ENCODE measurements at regions not wholly inside any gene's neighbourhood (a gene's known extent, or its start where the extent isn't known, plus 50 kb on each side); places are given as distances from the start of the nearest gene placed in this dataset.
"Not testable (repeated sequence)": the region's sequence is repeated elsewhere in the genome, so short reads cannot be mapped to it uniquely, and the experiment has no call there.

- H3K14ac ChIP-seq (ENCODE audit: low read length); H3K27me3 ChIP-seq (ENCODE audit: control insufficient read depth in 3 of 3, insufficient read depth in 3 of 3, low read depth in 1 of 3, low read length in 3 of 3); DNase-seq (ENCODE audit: low spot score); H2AFZ ChIP-seq (ENCODE audit: low read length); H3K4ac ChIP-seq (ENCODE audit: low read length); H2AK5ac ChIP-seq (ENCODE audit: low read depth, low read length); H2BK15ac ChIP-seq (ENCODE audit: low read length); H3K4me2 ChIP-seq (ENCODE audit: insufficient read depth, low read length, poor library complexity, severe bottlenecking); H4K8ac ChIP-seq (ENCODE audit: low read depth, low read length); H3K27ac ChIP-seq (replicated peaks; ENCODE audit: low read length); H3K4me3 ChIP-seq (ENCODE audit: low read length in 2 of 2); H3K23ac ChIP-seq (ENCODE audit: low read depth, low read length, poor library complexity); H3K79me1 ChIP-seq (ENCODE audit: low read depth, low read length); H3K36me3 ChIP-seq (replicated peaks in 1 of 2; ENCODE audit: control insufficient read depth in 2 of 2, insufficient read depth in 2 of 2, low read length in 2 of 2); H3K4me1 ChIP-seq (ENCODE audit: control insufficient read depth in 2 of 2, insufficient read depth in 1 of 2, low read depth in 1 of 2, low read length in 2 of 2); H3K18ac ChIP-seq (ENCODE audit: low read length); H4K91ac ChIP-seq (ENCODE audit: low read depth, low read length, poor library complexity); H3K9ac ChIP-seq (ENCODE audit: low read depth, low read length, poor library complexity); H2BK12ac ChIP-seq (ENCODE audit: low read length); H3K9me3 ChIP-seq (replicated peaks in 1 of 2; ENCODE audit: control insufficient read depth in 2 of 2, insufficient read depth in 1 of 2, low read depth in 1 of 2, low read length in 2 of 2); H2BK120ac ChIP-seq (ENCODE audit: low read depth, low read length); H2BK5ac ChIP-seq (ENCODE audit: low read length): not testable (repeated sequence)
- no CpG with 5 or more reads among the region's 3 CpGs for WGBS, 2 donors (ENCODE audit: extremely low coverage in 2 of 2, insufficient read length in 2 of 2, insufficient replicate concordance in 1 of 2)
Observed at GRCh38 chr4:184918799-184919198, 93.0 kb upstream of the ACSL1 start.

- no peak overlapping the region for H4K8ac ChIP-seq (ENCODE audit: low read depth, low read length)
- no peak for DNase-seq (ENCODE audit: low spot score)
- H3K27me3 ChIP-seq (ENCODE audit: control insufficient read depth in 3 of 3, insufficient read depth in 3 of 3, low read depth in 1 of 3, low read length in 3 of 3) = no peaks in the 10 kb centered on the region
- no peak overlapping the region for H2BK5ac ChIP-seq (ENCODE audit: low read length)
- H3K23ac ChIP-seq (ENCODE audit: low read depth, low read length, poor library complexity) = no peak overlapping the region
- no peak overlapping the region for H3K18ac ChIP-seq (ENCODE audit: low read length)
- H3K27ac ChIP-seq (replicated peaks; ENCODE audit: low read length) = no peak overlapping the region
- no peak overlapping the region for H3K4me2 ChIP-seq (ENCODE audit: insufficient read depth, low read length, poor library complexity, severe bottlenecking)
- peaks cover 0 to 2% of the 10 kb centered on the region in 2 donors for H3K36me3 ChIP-seq (replicated peaks in 1 of 2; ENCODE audit: control insufficient read depth in 2 of 2, insufficient read depth in 2 of 2, low read length in 2 of 2)
- WGBS, 2 donors (ENCODE audit: extremely low coverage in 2 of 2, insufficient read length in 2 of 2, insufficient replicate concordance in 1 of 2) = no CpG with 5 or more reads among the region's 4 CpGs
- no peak overlapping the region for H3K4ac ChIP-seq (ENCODE audit: low read length)
- no peak overlapping the region for H3K14ac ChIP-seq (ENCODE audit: low read length)
- H3K4me1 ChIP-seq (ENCODE audit: control insufficient read depth in 2 of 2, insufficient read depth in 1 of 2, low read depth in 1 of 2, low read length in 2 of 2) = no peaks in the 10 kb centered on the region
- no peak overlapping the region for H2AK5ac ChIP-seq (ENCODE audit: low read depth, low read length)
- no peak overlapping the region for H3K9ac ChIP-seq (ENCODE audit: low read depth, low read length, poor library complexity)
- no peak overlapping the region for H2AFZ ChIP-seq (ENCODE audit: low read length)
- no peak overlapping the region for H3K4me3 ChIP-seq (ENCODE audit: low read length in 2 of 2)
- H4K91ac ChIP-seq (ENCODE audit: low read depth, low read length, poor library complexity) = no peak overlapping the region
- H3K79me1 ChIP-seq (ENCODE audit: low read depth, low read length) = no peaks in the 10 kb centered on the region
- H2BK12ac ChIP-seq (ENCODE audit: low read length) = no peak overlapping the region
- H2BK120ac ChIP-seq (ENCODE audit: low read depth, low read length) = no peak overlapping the region
- no peak overlapping the region for H2BK15ac ChIP-seq (ENCODE audit: low read length)
- peaks cover 0 to 2% of the 10 kb centered on the region in 2 donors for H3K9me3 ChIP-seq (replicated peaks in 1 of 2; ENCODE audit: control insufficient read depth in 2 of 2, insufficient read depth in 1 of 2, low read depth in 1 of 2, low read length in 2 of 2)
Observed at GRCh38 chr4:184921456-184921855, 95.7 kb upstream of the ACSL1 start.

GRCh38 chr4:184922301-184922700 is 96.0 kb upstream of the HELT start:
- Histone ChIP-seq H3K4me2 (ENCODE audit: insufficient read depth, low read length, poor library complexity, severe bottlenecking) (no peak overlapping the region), H2BK15ac (ENCODE audit: low read length) (no peak overlapping the region), H4K91ac (ENCODE audit: low read depth, low read length, poor library complexity) (no peak overlapping the region), H3K4me1 (ENCODE audit: control insufficient read depth in 2 of 2, insufficient read depth in 1 of 2, low read depth in 1 of 2, low read length in 2 of 2) (no peaks in the 10 kb centered on the region), H4K8ac (ENCODE audit: low read depth, low read length) (no peak overlapping the region), H3K79me1 (ENCODE audit: low read depth, low read length) (no peaks in the 10 kb centered on the region), H3K18ac (ENCODE audit: low read length) (no peak overlapping the region), H3K4ac (ENCODE audit: low read length) (no peak overlapping the region), H3K36me3 (replicated peaks in 1 of 2; ENCODE audit: control insufficient read depth in 2 of 2, insufficient read depth in 2 of 2, low read length in 2 of 2) (peaks cover 0 to 2% of the 10 kb centered on the region in 2 donors), H2AFZ (ENCODE audit: low read length) (no peak overlapping the region), H2BK120ac (ENCODE audit: low read depth, low read length) (no peak overlapping the region), H3K9me3 (replicated peaks in 1 of 2; ENCODE audit: control insufficient read depth in 2 of 2, insufficient read depth in 1 of 2, low read depth in 1 of 2, low read length in 2 of 2) (peaks cover 0 to 2% of the 10 kb centered on the region in 2 donors), H3K4me3 (ENCODE audit: low read length in 2 of 2) (peak overlapping the region in 1 of 2 donors; percentile 64), H3K14ac (ENCODE audit: low read length) (no peak overlapping the region), H3K23ac (ENCODE audit: low read depth, low read length, poor library complexity) (no peak overlapping the region), H3K27me3 (ENCODE audit: control insufficient read depth in 3 of 3, insufficient read depth in 3 of 3, low read depth in 1 of 3, low read length in 3 of 3) (no peaks in the 10 kb centered on the region), H2AK5ac (ENCODE audit: low read depth, low read length) (no peak overlapping the region), H2BK5ac (ENCODE audit: low read length) (no peak overlapping the region), H3K27ac (replicated peaks; ENCODE audit: low read length) (no peak overlapping the region), H3K9ac (ENCODE audit: low read depth, low read length, poor library complexity) (no peak overlapping the region), H2BK12ac (ENCODE audit: low read length) (no peak overlapping the region)
- DNase-seq (ENCODE audit: low spot score) = no peak
- no CpG with 5 or more reads among the region's 3 CpGs for WGBS, 2 donors (ENCODE audit: extremely low coverage in 2 of 2, insufficient read length in 2 of 2, insufficient replicate concordance in 1 of 2)

GRCh38 chr4:184924516-184924915 is 93.8 kb upstream of the HELT start:
- no CpG with 5 or more reads among the region's 2 CpGs for WGBS, 2 donors (ENCODE audit: extremely low coverage in 2 of 2, insufficient read length in 2 of 2, insufficient replicate concordance in 1 of 2)
- Histone ChIP-seq H2BK15ac (ENCODE audit: low read length) (no peak overlapping the region), H4K8ac (ENCODE audit: low read depth, low read length) (no peak overlapping the region), H2AK5ac (ENCODE audit: low read depth, low read length) (no peak overlapping the region), H3K27ac (replicated peaks; ENCODE audit: low read length) (no peak overlapping the region), H3K9me3 (replicated peaks in 1 of 2; ENCODE audit: control insufficient read depth in 2 of 2, insufficient read depth in 1 of 2, low read depth in 1 of 2, low read length in 2 of 2) (peaks cover 0 to 2% of the 10 kb centered on the region in 2 donors), H3K9ac (ENCODE audit: low read depth, low read length, poor library complexity) (no peak overlapping the region), H2AFZ (ENCODE audit: low read length) (no peak overlapping the region), H3K14ac (ENCODE audit: low read length) (no peak overlapping the region), H3K23ac (ENCODE audit: low read depth, low read length, poor library complexity) (no peak overlapping the region), H3K4me3 (ENCODE audit: low read length in 2 of 2) (no peak overlapping the region), H2BK12ac (ENCODE audit: low read length) (no peak overlapping the region), H3K36me3 (replicated peaks in 1 of 2; ENCODE audit: control insufficient read depth in 2 of 2, insufficient read depth in 2 of 2, low read length in 2 of 2) (peaks cover 0 to 2% of the 10 kb centered on the region in 2 donors), H4K91ac (ENCODE audit: low read depth, low read length, poor library complexity) (no peak overlapping the region), H3K27me3 (ENCODE audit: control insufficient read depth in 3 of 3, insufficient read depth in 3 of 3, low read depth in 1 of 3, low read length in 3 of 3) (no peaks in the 10 kb centered on the region), H3K4ac (ENCODE audit: low read length) (no peak overlapping the region), H2BK120ac (ENCODE audit: low read depth, low read length) (no peak overlapping the region), H3K4me2 (ENCODE audit: insufficient read depth, low read length, poor library complexity, severe bottlenecking) (no peak overlapping the region), H3K79me1 (ENCODE audit: low read depth, low read length) (no peaks in the 10 kb centered on the region), H3K4me1 (ENCODE audit: control insufficient read depth in 2 of 2, insufficient read depth in 1 of 2, low read depth in 1 of 2, low read length in 2 of 2) (no peaks in the 10 kb centered on the region), H3K18ac (ENCODE audit: low read length) (no peak overlapping the region), H2BK5ac (ENCODE audit: low read length) (no peak overlapping the region)
- DNase-seq (ENCODE audit: low spot score) = no peak

Measured in neuronal stem cell (in vitro differentiated cells).